GM12891 (cell line): ENCODE measurements at regions not wholly inside any gene's neighbourhood (a gene's known extent, or its start where the extent isn't known, plus 50 kb on each side); places are given as distances from the start of the nearest gene placed in this dataset.

Source experiments
- POLR2A ChIP-seq: IDR thresholded peaks from 2 replicates; pipeline ENCODE4 v1.6.1; 2011; ENCODE audit warnings: low read depth, low read length, control low read depth
- POLR2AphosphoS5 ChIP-seq: IDR thresholded peaks from 2 replicates; pipeline ENCODE4 v1.6.1; 2011; ENCODE audit warnings: low read depth, low read length, control low read depth

DNA sequence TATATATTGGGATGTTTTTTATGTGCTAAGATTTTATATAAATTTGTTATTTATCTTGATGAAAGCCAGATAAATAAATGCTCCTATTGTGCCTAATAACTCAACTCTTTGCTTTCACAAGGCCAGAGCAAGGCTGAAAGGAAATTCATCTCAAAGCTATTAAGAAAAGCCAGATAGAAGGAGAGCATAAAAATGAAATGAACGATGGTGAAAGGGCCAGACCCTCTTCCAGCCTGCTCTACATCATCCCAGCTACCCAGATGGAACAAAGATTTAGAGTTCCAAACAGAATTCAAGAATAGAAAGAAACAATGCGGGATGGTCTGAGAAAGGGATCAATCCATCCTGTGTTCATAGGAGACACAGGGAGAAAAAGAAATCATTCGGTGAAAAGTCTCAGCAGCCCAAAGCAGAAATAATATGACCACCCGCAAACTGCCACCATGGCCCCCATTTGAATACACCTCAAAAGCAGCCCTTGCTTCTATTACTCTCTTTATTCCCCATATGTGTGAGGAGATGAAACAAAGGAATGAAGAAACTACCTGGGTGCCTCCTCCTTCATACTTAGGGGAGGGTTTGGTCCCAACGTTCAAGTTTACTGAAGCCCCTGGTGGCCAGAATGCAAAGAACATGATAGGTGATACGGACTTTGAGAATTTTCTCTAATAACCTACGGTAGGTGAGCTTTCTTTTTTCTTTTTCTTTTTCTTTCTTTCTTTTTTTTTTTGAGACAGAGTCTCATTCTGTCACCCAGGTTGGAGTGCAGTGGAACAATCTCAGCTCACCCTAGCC lies 110.1 kb upstream of the FBXO11 start:
- TF ChIP-seq POLR2A (no peak), POLR2AphosphoS5 (no peak)
